Psoas muscle (tissue), 7 donors: ENCODE measurements at regions not wholly inside any gene's neighbourhood (a gene's known extent, or its start where the extent isn't known, plus 50 kb on each side); places are given as distances from the start of the nearest gene placed in this dataset.
"Not testable (repeated sequence)": the region's sequence is repeated elsewhere in the genome, so short reads cannot be mapped to it uniquely, and the experiment has no call there.

ENCODE experiments used
- ATAC-seq, 4 donors: fragments of 200-7000 bp; cut with Tn5 transposase; one replicate each; pipeline ENCODE4 v1.9.1; 2020; ENCODE audit warnings: moderate library complexity in 3 of 4, mild to moderate bottlenecking in 2 of 4
- DNase-seq, 2 donors: peaks; one replicate each; pipeline ENCODE4 v3.0.0-alpha.2; 2020
- H3K27ac ChIP-seq: fragments of 200-600 bp; one replicate; pipeline ENCODE4 v1.8.0; 2022
- H3K27me3 ChIP-seq, 3 donors: fragments of 200-600 bp in 1 of 3; one replicate each; pipeline versions ENCODE4 v1.6.1 to v1.8.0; 2013 to 2022; ENCODE audit warnings: low read length in 2 of 3, mild to moderate bottlenecking in 2 of 3, moderate library complexity in 1 of 3; ENCODE audit not compliant: insufficient read depth in 3 of 3
- H3K36me3 ChIP-seq, 2 donors: fragments of 200-600 bp in 1 of 2; one replicate each; pipeline versions ENCODE4 v1.6.1 to v1.8.0; 2013 to 2022; ENCODE audit warnings: low read depth in 1 of 2, mild to moderate bottlenecking in 1 of 2, moderate library complexity in 1 of 2; ENCODE audit not compliant: insufficient read depth in 1 of 2
- H3K4me1 ChIP-seq: fragments of 200-600 bp; one replicate; pipeline ENCODE4 v1.8.0; 2022
- H3K4me3 ChIP-seq: fragments of 200-600 bp; one replicate; pipeline ENCODE4 v1.8.0; 2022; ENCODE audit warnings: mild to moderate bottlenecking
- H3K9me3 ChIP-seq: fragments of 200-600 bp; one replicate; pipeline ENCODE4 v1.8.0; 2022
- WGBS, 3 donors: extraction: QIAGEN DNeasy Blood & Tissue Kit; methylation state at CpG; one replicate each; pipeline versions ENCODE4 v1.1.6 to v1.1.7; 2013; 5-methylcytosine and 5-hydroxymethylcytosine counted together
- intact Hi-C, 2 donors: fragments of 100-400 bp; cut with DNase I; formaldehyde crosslinking; loops; one replicate each; pipeline versions ENCODE4 v1.11.0 to v1.14.2; 2022
- TF ChIP-seq, protein P1 (sequence below): fragments of 200-600 bp; IDR thresholded peaks from one replicate; pipeline ENCODE4 v1.8.0; 2022; ENCODE audit warnings: antibody characterized with exemption
- donor health status: healthy with polysubstance abuse.
- donor health status: DM: no; HTN: no; CAD: no; lungs with moderate emphysema.
- donor health status: Bipolar disorder and iron deficiency.
- donor health status: healthy.
- donor health status: DM: yes; HTN: yes; CAD: no.
- donor health status: DM: no; HTN: no; CAD: no.
- donor health status: DM: yes; HTN: yes; CAD: no.

DNA sequence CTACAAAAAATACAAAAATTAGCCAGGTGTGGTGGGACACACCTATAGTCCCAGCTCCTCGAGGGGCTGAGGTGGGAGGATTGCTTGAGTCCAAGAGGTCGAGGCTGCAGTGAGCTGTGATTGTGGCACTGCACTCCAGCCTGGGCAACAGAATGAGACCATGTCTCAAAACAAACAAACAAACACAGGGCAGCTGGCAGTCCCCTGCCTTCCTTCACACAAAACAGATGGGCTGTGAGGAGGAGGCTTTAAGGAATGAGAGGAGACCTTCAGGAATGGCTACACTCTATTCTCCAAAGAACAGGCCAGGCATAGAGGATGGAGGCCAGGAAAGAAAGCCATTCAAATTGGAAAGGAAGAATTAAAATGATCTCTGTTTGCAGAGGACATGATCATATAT is 65.6 kb upstream of the MAML3 start:
- TF ChIP-seq, protein P1, sequence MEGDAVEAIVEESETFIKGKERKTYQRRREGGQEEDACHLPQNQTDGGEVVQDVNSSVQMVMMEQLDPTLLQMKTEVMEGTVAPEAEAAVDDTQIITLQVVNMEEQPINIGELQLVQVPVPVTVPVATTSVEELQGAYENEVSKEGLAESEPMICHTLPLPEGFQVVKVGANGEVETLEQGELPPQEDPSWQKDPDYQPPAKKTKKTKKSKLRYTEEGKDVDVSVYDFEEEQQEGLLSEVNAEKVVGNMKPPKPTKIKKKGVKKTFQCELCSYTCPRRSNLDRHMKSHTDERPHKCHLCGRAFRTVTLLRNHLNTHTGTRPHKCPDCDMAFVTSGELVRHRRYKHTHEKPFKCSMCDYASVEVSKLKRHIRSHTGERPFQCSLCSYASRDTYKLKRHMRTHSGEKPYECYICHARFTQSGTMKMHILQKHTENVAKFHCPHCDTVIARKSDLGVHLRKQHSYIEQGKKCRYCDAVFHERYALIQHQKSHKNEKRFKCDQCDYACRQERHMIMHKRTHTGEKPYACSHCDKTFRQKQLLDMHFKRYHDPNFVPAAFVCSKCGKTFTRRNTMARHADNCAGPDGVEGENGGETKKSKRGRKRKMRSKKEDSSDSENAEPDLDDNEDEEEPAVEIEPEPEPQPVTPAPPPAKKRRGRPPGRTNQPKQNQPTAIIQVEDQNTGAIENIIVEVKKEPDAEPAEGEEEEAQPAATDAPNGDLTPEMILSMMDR: no peak
- DNase-seq: no peak
- intact Hi-C loops: no loop called here

DNA sequence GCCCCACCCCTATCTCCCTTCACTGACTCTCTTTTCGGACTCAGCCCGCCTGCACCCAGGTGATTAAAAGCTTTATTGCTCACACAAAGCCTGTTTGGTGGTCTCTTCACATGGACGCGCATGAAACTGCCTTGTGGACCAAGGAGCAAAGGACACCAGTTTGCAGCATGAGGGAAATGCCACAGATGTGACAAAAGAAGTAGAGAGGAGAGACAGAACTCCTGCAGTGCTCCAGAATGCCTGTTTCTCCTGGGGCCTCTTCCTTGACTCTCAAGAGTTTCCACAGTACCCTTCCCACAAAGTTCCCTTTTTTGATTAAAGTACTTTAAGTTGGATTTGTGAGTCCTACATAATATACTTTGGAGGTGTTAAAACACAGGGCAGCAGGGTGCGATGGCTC is 65.1 kb upstream of the MAML3 start:
- H3K4me3 ChIP-seq, ATAC-seq, H3K27ac ChIP-seq, H3K9me3 ChIP-seq, H3K4me1 ChIP-seq, H3K27me3 ChIP-seq, DNase-seq, intact Hi-C loops, H3K36me3 ChIP-seq: not testable (repeated sequence)
- 83 to 87% (median 85%) methylated on average over 5 of the region's 5 CpGs for WGBS, 3 donors

More for the DNA sequence above, 65.6 kb upstream of the MAML3 start:
- Histone ChIP-seq H3K36me3 (no peaks in the 10 kb centered on the region), H3K4me3 (no peak overlapping the region), H3K4me1 (no peaks in the 10 kb centered on the region), H3K9me3 (no peaks in the 10 kb centered on the region), H3K27me3 (no peaks in the 10 kb centered on the region), H3K27ac (no peak overlapping the region)
- no peak for ATAC-seq
- WGBS, 3 donors: 48 to 70% (median 56%) methylated on average over 2 of the region's 2 CpGs

DNA sequence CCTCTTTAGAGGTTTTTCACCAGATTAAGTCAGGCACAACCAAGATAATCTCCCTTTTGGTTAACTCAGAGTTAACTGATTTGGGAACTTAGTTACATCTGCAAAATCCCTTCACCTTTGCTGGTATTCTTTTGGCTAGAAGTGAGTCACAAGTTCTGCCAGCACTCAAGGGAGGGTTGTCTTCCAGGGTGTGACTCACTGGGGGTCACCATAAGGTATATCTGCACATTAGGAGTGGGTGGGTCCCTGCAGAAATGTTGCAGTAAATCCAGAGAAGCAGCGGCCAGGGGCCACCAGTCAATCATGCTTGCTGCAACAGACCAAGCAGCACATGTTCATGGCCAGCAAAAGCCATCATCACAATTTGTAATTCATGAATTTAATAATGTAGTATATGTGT is 59.8 kb upstream of the MAML3 start:
- no peak for DNase-seq
- intact Hi-C loops: no loop called here

DNA sequence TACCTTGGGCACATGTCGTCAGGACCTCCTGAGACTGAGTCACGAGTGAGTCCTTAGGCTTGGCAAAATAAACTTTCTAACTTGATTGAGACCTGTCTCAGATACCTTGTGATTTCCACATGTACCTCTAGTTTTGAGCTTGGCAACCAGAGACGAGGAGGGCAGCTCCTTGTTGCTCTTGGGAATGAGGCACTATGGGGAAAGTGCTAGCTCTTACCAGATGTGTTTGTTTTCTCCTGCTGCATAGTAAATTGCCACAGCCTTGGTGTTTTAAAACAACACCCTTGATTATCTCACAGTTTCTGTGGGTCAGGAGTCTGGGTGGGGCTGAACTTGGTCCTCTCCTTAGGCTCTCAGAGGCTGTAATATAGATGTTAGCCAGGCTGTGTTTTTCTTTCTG is 59.1 kb upstream of the MAML3 start:
- DNase-seq: no peak
- 67 to 87% (median 80%) methylated on average over 3 of the region's 3 CpGs for WGBS, 3 donors
- Histone ChIP-seq H3K4me1 (no peaks in the 10 kb centered on the region), H3K27ac (no peak overlapping the region), H3K27me3 (no peaks in the 10 kb centered on the region), H3K36me3 (no peaks in the 10 kb centered on the region), H3K9me3 (no peaks in the 10 kb centered on the region), H3K4me3 (no peak overlapping the region)
- intact Hi-C loops: no loop called here
- TF ChIP-seq, protein P1: no peak
- ATAC-seq: no peak

More for the DNA sequence above, 59.8 kb upstream of the MAML3 start:
- WGBS, 3 donors: 86 to 96% (median 87%) methylated on average over 1 of the region's 1 CpG
- TF ChIP-seq, protein P1: no peak
- Histone ChIP-seq H3K9me3 (no peaks in the 10 kb centered on the region), H3K27ac (no peak overlapping the region), H3K36me3 (no peaks in the 10 kb centered on the region), H3K27me3 (no peaks in the 10 kb centered on the region), H3K4me1 (no peaks in the 10 kb centered on the region), H3K4me3 (no peak overlapping the region)
- ATAC-seq: no peak

DNA sequence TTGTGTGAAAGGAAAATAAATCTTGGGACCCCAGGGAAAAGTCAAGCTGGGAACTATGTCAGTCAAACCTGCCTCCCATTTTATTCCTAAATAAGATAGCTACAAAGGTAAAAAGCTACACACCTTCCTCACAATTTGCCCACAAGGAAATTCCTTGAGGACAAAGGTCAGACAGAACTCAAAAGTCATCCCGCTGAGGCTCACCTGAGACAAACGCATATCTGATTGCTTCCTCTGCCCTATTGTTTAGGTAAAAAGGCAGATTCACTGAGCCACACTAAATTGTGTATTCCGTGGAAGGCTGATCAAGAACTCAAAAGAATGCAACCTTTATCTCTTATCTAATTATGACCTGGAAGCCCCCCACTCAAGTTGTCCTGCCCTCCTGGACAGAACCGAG is 58.7 kb upstream of the MAML3 start:
- TF ChIP-seq, protein P1: no peak

More for the DNA sequence above, 58.7 kb upstream of the MAML3 start:
- no peak overlapping the region for H3K27ac ChIP-seq
- H3K4me3 ChIP-seq: no peak overlapping the region
- H3K36me3 ChIP-seq: no peaks in the 10 kb centered on the region
- H3K4me1 ChIP-seq: no peaks in the 10 kb centered on the region
- H3K9me3 ChIP-seq: no peaks in the 10 kb centered on the region
- WGBS, 3 donors: 84 to 89% (median 84%) methylated on average over 4 of the region's 4 CpGs
- intact Hi-C loops: no loop called here
- ATAC-seq (no peak), DNase-seq (no peak)
- H3K27me3 ChIP-seq: no peaks in the 10 kb centered on the region
